Embryonic facial prominence (tissue), 1 donor: ENCODE measurements at regions not wholly inside any gene's neighbourhood (a gene's known extent, or its start where the extent isn't known, plus 50 kb on each side); places are given as distances from the start of the nearest gene placed in this dataset.
A peak's percentile ranks its signal among the peaks of the same experiment; 100 is the strongest.

Experiments
- DNase-seq: peaks from one replicate; pipeline ENCODE4 v3.0.0-alpha.2; 2016; ENCODE audit errors: extremely low spot score

- no peak for DNase-seq
Observed at GRCh38 chr10:131706952-131707351, 193.9 kb upstream of the PPP2R2D start.

GRCh38 chr10:131708225-131708880 lies 192.5 kb upstream of the PPP2R2D start:
- no peak for DNase-seq

- DNase-seq = no peak
Observed at GRCh38 chr10:131710142-131710861, 190.5 kb upstream of the PPP2R2D start.

GRCh38 chr10:131722121-131722520 lies 178.7 kb upstream of the PPP2R2D start:
- no peak for DNase-seq

GRCh38 chr10:131722525-131723264 lies 178.1 kb upstream of the PPP2R2D start:
- DNase-seq = no peak

GRCh38 chr10:131723297-131724168 lies 177.3 kb upstream of the PPP2R2D start:
- no peak for DNase-seq

GRCh38 chr10:131724169-131724545 lies 176.7 kb upstream of the PPP2R2D start:
- no peak for DNase-seq

- DNase-seq = no peak
Observed at GRCh38 chr10:131724891-131725580, 175.8 kb upstream of the PPP2R2D start.

- DNase-seq = no peak
Observed at GRCh38 chr10:131725581-131726069, 175.2 kb upstream of the PPP2R2D start.

- peak; percentile 34 for DNase-seq
Observed at GRCh38 chr10:131726076-131726880, 174.5 kb upstream of the PPP2R2D start.

GRCh38 chr10:131726967-131727366 lies 173.8 kb upstream of the PPP2R2D start:
- no peak for DNase-seq

- no peak for DNase-seq
Observed at GRCh38 chr10:131727560-131727959, 173.2 kb upstream of the PPP2R2D start.

- DNase-seq = no peak
Observed at GRCh38 chr10:131728286-131729228, 172.3 kb upstream of the PPP2R2D start.

- DNase-seq = no peak
Observed at GRCh38 chr10:131729361-131729760, 171.4 kb upstream of the PPP2R2D start.

- no peak for DNase-seq
Observed at GRCh38 chr10:131729938-131730660, 170.7 kb upstream of the PPP2R2D start.

GRCh38 chr10:131730771-131731497 lies 169.9 kb upstream of the PPP2R2D start:
- no peak for DNase-seq

- no peak for DNase-seq
Observed at GRCh38 chr10:131731780-131732630, 168.8 kb upstream of the PPP2R2D start.
